Right cardiac atrium (tissue), 5 donors: ENCODE measurements at regions not wholly inside any gene's neighbourhood (a gene's known extent, or its start where the extent isn't known, plus 50 kb on each side); places are given as distances from the start of the nearest gene placed in this dataset.
"Not testable (repeated sequence)": the region's sequence is repeated elsewhere in the genome, so short reads cannot be mapped to it uniquely, and the experiment has no call there.

ENCODE experiments used
- ATAC-seq, 2 donors: fragments of 200-7000 bp; cut with Tn5 transposase; one replicate each; pipeline versions ENCODE4 v1.8.0 to v1.9.1; 2020; ENCODE audit warnings: moderate library complexity in 2 of 2, mild to moderate bottlenecking in 1 of 2
- DNase-seq, 3 donors: peaks; one replicate each; pipeline ENCODE4 v3.0.0-alpha.2; 2020
- H3K27ac ChIP-seq: one replicate; pipeline ENCODE4 v1.5.1; 2013; ENCODE audit warnings: mild to moderate bottlenecking, low read length, control low read depth, moderate library complexity
- H3K27me3 ChIP-seq: one replicate; pipeline ENCODE4 v1.6.1; 2013; ENCODE audit not compliant: control insufficient read depth, insufficient read depth
- H3K4me1 ChIP-seq: one replicate; pipeline ENCODE4 v1.6.1; 2013; ENCODE audit warnings: low read length; ENCODE audit not compliant: control insufficient read depth, insufficient read depth
- H3K4me3 ChIP-seq: one replicate; pipeline ENCODE4 v1.5.1; 2013; ENCODE audit warnings: low read length, control low read depth
- H3K9me3 ChIP-seq: one replicate; pipeline ENCODE4 v1.6.1; 2013; ENCODE audit warnings: low read length; ENCODE audit not compliant: control insufficient read depth
- WGBS: extraction: QIAGEN DNeasy Blood & Tissue Kit; methylation state at CpG from one replicate; pipeline ENCODE4 v1.1.7; 2013; 5-methylcytosine and 5-hydroxymethylcytosine counted together
- intact Hi-C, 4 donors: fragments of 100-400 bp; cut with DNase I; formaldehyde crosslinking; loops; one replicate each; pipeline versions ENCODE4 v1.11.0 to v1.14.0; 2022 to 2023
- donor health status: healthy with polysubstance abuse.
- donor health status: DM: no; HTN: yes; CAD: no.
- donor health status: DM: no; HTN: no; CAD: no.
- donor health status: DM: no; HTN: yes; CAD: no; lungs with severe emphysema.
- donor health status: DM: yes; HTN: yes; CAD: no.

- H3K9me3 ChIP-seq, DNase-seq, H3K27ac ChIP-seq, H3K4me1 ChIP-seq, H3K4me3 ChIP-seq, H3K27me3 ChIP-seq, intact Hi-C loops, ATAC-seq: not testable (repeated sequence)
- 89% methylated on average over 5 of the region's 6 CpGs for WGBS
These were observed 134.2 kb downstream of the BCL2L11 start for GRCh38 chr2:111254916-111255315.

- H3K4me3 ChIP-seq, intact Hi-C loops, H3K9me3 ChIP-seq, H3K27me3 ChIP-seq, H3K27ac ChIP-seq, H3K4me1 ChIP-seq, ATAC-seq, DNase-seq: not testable (repeated sequence)
- WGBS = 80% methylated on average over 1 of the region's 1 CpG
These were observed 135.9 kb downstream of the BCL2L11 start for GRCh38 chr2:111256628-111257027.

GRCh38 chr2:111257607-111258006 is 136.9 kb downstream of the BCL2L11 start:
- not testable (repeated sequence) for ATAC-seq, DNase-seq
- 91% methylated on average over 1 of the region's 1 CpG for WGBS

GRCh38 chr2:111258318-111258717 is 137.6 kb downstream of the BCL2L11 start:
- not testable (repeated sequence) for ATAC-seq
- WGBS = 90% methylated on average over 1 of the region's 1 CpG

More at GRCh38 chr2:111257607-111258006, 136.9 kb downstream of the BCL2L11 start:
- H3K4me3 ChIP-seq, H3K4me1 ChIP-seq, intact Hi-C loops, H3K9me3 ChIP-seq, H3K27me3 ChIP-seq, H3K27ac ChIP-seq: not testable (repeated sequence)

GRCh38 chr2:111262627-111263379 is 142.1 kb downstream of the BCL2L11 start:
- ATAC-seq, H3K27me3 ChIP-seq, intact Hi-C loops, H3K4me1 ChIP-seq, H3K4me3 ChIP-seq, H3K9me3 ChIP-seq, H3K27ac ChIP-seq, DNase-seq: not testable (repeated sequence)
- 53% methylated on average over 6 of the region's 9 CpGs for WGBS

More at GRCh38 chr2:111258318-111258717, 137.6 kb downstream of the BCL2L11 start:
- H3K27ac ChIP-seq, intact Hi-C loops, DNase-seq, H3K4me1 ChIP-seq, H3K9me3 ChIP-seq, H3K27me3 ChIP-seq, H3K4me3 ChIP-seq: not testable (repeated sequence)

- H3K27me3 ChIP-seq, intact Hi-C loops, H3K4me3 ChIP-seq, DNase-seq, H3K9me3 ChIP-seq, H3K4me1 ChIP-seq, ATAC-seq, H3K27ac ChIP-seq: not testable (repeated sequence)
- no CpG with 5 or more reads among the region's 7 CpGs for whole genome bisulfite sequencing
These were observed 142.8 kb downstream of the BCL2L11 start for GRCh38 chr2:111263380-111264017.

- intact Hi-C loops = not testable (repeated sequence)
These were observed 144.2 kb downstream of the BCL2L11 start for GRCh38 chr2:111264956-111265355.

GRCh38 chr2:111266556-111266955 is 145.8 kb downstream of the BCL2L11 start:
- H3K27me3 ChIP-seq, H3K4me3 ChIP-seq, H3K27ac ChIP-seq, H3K4me1 ChIP-seq, ATAC-seq, intact Hi-C loops, H3K9me3 ChIP-seq: not testable (repeated sequence)
- peak in 2 of 3 donors; percentile 44 to 62 for DNase-seq
- WGBS = 79% methylated on average over 6 of the region's 6 CpGs

More at GRCh38 chr2:111264956-111265355, 144.2 kb downstream of the BCL2L11 start:
- not testable (repeated sequence) for DNase-seq, H3K4me1 ChIP-seq, H3K27ac ChIP-seq, H3K27me3 ChIP-seq, H3K9me3 ChIP-seq, ATAC-seq, H3K4me3 ChIP-seq
- 97% methylated on average over 9 of the region's 11 CpGs for WGBS

GRCh38 chr2:111267038-111267437 is 146.3 kb downstream of the BCL2L11 start:
- peak; percentile 84 to 95 (median 94) for DNase-seq
- H3K27me3 ChIP-seq, H3K9me3 ChIP-seq, intact Hi-C loops, H3K27ac ChIP-seq, H3K4me3 ChIP-seq, H3K4me1 ChIP-seq: not testable (repeated sequence)
- peak; percentile 98 for ATAC-seq
- WGBS = 22% methylated on average over 14 of the region's 14 CpGs

- H3K27ac ChIP-seq, H3K4me1 ChIP-seq, H3K9me3 ChIP-seq, ATAC-seq, H3K27me3 ChIP-seq, H3K4me3 ChIP-seq, DNase-seq, intact Hi-C loops: not testable (repeated sequence)
- 100% methylated on average over 2 of the region's 4 CpGs for WGBS
These were observed 149.1 kb downstream of the BCL2L11 start for GRCh38 chr2:111269761-111270323.

GRCh38 chr2:111270569-111270968 is 149.9 kb downstream of the BCL2L11 start:
- not testable (repeated sequence) for ATAC-seq

More at GRCh38 chr2:111270569-111270968, 149.9 kb downstream of the BCL2L11 start:
- DNase-seq, H3K9me3 ChIP-seq, H3K4me3 ChIP-seq, H3K4me1 ChIP-seq, H3K27ac ChIP-seq, intact Hi-C loops, H3K27me3 ChIP-seq: not testable (repeated sequence)
- WGBS = 69% methylated on average over 2 of the region's 3 CpGs
